SK-N-SH (cell line): ENCODE measurements at regions not wholly inside any gene's neighbourhood (a gene's known extent, or its start where the extent isn't known, plus 50 kb on each side); places are given as distances from the start of the nearest gene placed in this dataset.

Experiments used
- ELF1 ChIP-seq: IDR thresholded peaks from 2 replicates; pipeline ENCODE4 v1.4.0; 2012
- EP300 ChIP-seq, 2 experiments: IDR thresholded peaks; 2 replicates each; pipeline versions ENCODE4 v1.4.0 to v1.6.1; 2012; ENCODE audit warnings: borderline replicate concordance in 1 of 2, low read depth in 1 of 2, low read length in 1 of 2
- FOXM1 ChIP-seq: IDR thresholded peaks from 2 replicates; pipeline ENCODE4 v1.4.0; 2012; ENCODE audit warnings: low read depth, mild to moderate bottlenecking
- GABPA ChIP-seq: IDR thresholded peaks from 2 replicates; pipeline ENCODE4 v1.4.0; 2012; ENCODE audit warnings: low read depth, mild to moderate bottlenecking
- GATA2 ChIP-seq: sonication (generic); formaldehyde crosslinking; IDR thresholded peaks from 2 replicates; pipeline ENCODE4 v1.5.0; 2020; ENCODE audit warnings: mild to moderate bottlenecking, missing genetic modification reagents
- POLR2AphosphoS5 ChIP-seq: IDR thresholded peaks from 2 replicates; pipeline ENCODE4 v1.6.1; 2012; ENCODE audit warnings: low read depth, low read length
- SIN3A ChIP-seq: IDR thresholded peaks from 2 replicates; pipeline ENCODE4 v1.6.1; 2012; ENCODE audit warnings: low read depth, mild to moderate bottlenecking, low read length, moderate library complexity, borderline replicate concordance
- TAF1 ChIP-seq: IDR thresholded peaks from 2 replicates; pipeline ENCODE4 v1.6.1; 2012; ENCODE audit warnings: low read depth, mild to moderate bottlenecking, low read length, moderate library complexity, borderline replicate concordance
- TEAD4 ChIP-seq: IDR thresholded peaks from 2 replicates; pipeline ENCODE4 v1.4.0; 2012; ENCODE audit warnings: mild to moderate bottlenecking, borderline replicate concordance; ENCODE audit not compliant: insufficient read depth
- YY1 ChIP-seq: IDR thresholded peaks from 2 replicates; pipeline ENCODE4 v1.4.0; 2012; ENCODE audit warnings: low read depth, mild to moderate bottlenecking
- TF ChIP-seq, protein P1 (sequence below): fragments of 200-600 bp; sonication (generic); IDR thresholded peaks from 2 replicates; pipeline ENCODE4 v1.6.1; 2017; ENCODE audit warnings: antibody characterized with exemption, mild to moderate bottlenecking, moderate library complexity
- TF ChIP-seq, protein P2 (sequence below): IDR thresholded peaks from 2 replicates; pipeline ENCODE4 v1.6.1; 2012; ENCODE audit warnings: mild to moderate bottlenecking, low read depth, low read length, moderate library complexity
- TF ChIP-seq, protein P3 (sequence below): IDR thresholded peaks from 2 replicates; pipeline ENCODE4 v1.4.0; 2012; ENCODE audit warnings: low read depth
- TF ChIP-seq, protein P4 (sequence below): fragments of 150-350 bp; IDR thresholded peaks from 2 replicates; pipeline ENCODE4 v1.6.1; 2017; ENCODE audit warnings: antibody characterized with exemption, low read length, low read depth, borderline replicate concordance

DNA sequence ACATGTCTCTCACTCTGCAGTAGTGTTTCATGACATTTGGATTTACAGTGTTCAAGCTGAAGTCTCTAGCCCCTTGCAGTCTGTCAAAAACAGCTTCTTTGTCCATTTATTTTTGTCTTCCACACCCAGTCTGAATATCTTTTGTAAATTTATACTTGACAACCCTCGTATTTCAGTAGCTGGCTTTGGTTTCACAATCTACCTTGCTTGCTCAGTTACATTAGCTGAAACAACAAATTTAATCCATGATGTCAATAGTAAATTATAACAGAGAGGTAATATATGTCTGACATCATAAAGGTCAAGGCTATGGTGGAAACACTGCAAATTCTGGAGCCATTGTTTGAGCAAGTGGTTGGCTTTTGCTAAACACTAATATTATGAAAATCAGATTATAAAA lies 328.7 kb downstream of the MTX2 start:
- TF ChIP-seq, protein P1, sequence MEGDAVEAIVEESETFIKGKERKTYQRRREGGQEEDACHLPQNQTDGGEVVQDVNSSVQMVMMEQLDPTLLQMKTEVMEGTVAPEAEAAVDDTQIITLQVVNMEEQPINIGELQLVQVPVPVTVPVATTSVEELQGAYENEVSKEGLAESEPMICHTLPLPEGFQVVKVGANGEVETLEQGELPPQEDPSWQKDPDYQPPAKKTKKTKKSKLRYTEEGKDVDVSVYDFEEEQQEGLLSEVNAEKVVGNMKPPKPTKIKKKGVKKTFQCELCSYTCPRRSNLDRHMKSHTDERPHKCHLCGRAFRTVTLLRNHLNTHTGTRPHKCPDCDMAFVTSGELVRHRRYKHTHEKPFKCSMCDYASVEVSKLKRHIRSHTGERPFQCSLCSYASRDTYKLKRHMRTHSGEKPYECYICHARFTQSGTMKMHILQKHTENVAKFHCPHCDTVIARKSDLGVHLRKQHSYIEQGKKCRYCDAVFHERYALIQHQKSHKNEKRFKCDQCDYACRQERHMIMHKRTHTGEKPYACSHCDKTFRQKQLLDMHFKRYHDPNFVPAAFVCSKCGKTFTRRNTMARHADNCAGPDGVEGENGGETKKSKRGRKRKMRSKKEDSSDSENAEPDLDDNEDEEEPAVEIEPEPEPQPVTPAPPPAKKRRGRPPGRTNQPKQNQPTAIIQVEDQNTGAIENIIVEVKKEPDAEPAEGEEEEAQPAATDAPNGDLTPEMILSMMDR, result no peak
- TF ChIP-seq, protein P2, sequence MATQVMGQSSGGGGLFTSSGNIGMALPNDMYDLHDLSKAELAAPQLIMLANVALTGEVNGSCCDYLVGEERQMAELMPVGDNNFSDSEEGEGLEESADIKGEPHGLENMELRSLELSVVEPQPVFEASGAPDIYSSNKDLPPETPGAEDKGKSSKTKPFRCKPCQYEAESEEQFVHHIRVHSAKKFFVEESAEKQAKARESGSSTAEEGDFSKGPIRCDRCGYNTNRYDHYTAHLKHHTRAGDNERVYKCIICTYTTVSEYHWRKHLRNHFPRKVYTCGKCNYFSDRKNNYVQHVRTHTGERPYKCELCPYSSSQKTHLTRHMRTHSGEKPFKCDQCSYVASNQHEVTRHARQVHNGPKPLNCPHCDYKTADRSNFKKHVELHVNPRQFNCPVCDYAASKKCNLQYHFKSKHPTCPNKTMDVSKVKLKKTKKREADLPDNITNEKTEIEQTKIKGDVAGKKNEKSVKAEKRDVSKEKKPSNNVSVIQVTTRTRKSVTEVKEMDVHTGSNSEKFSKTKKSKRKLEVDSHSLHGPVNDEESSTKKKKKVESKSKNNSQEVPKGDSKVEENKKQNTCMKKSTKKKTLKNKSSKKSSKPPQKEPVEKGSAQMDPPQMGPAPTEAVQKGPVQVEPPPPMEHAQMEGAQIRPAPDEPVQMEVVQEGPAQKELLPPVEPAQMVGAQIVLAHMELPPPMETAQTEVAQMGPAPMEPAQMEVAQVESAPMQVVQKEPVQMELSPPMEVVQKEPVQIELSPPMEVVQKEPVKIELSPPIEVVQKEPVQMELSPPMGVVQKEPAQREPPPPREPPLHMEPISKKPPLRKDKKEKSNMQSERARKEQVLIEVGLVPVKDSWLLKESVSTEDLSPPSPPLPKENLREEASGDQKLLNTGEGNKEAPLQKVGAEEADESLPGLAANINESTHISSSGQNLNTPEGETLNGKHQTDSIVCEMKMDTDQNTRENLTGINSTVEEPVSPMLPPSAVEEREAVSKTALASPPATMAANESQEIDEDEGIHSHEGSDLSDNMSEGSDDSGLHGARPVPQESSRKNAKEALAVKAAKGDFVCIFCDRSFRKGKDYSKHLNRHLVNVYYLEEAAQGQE, result no peak
- TF ChIP-seq GATA2 (CRISPR knock-in tag) (no peak), POLR2AphosphoS5 (no peak), ELF1 (no peak), FOXM1 (no peak), TAF1 (no peak), TEAD4 (no peak), YY1 (no peak), EP300 (IDR thresholded peaks at IDR 0.05; ENCODE audit: borderline replicate concordance in 1 of 2, low read depth in 1 of 2, low read length in 1 of 2) (no peak), SIN3A (no peak), GABPA (no peak)
- TF ChIP-seq, protein P3, sequence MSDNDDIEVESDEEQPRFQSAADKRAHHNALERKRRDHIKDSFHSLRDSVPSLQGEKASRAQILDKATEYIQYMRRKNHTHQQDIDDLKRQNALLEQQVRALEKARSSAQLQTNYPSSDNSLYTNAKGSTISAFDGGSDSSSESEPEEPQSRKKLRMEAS, result no peak
- TF ChIP-seq, protein P4, sequence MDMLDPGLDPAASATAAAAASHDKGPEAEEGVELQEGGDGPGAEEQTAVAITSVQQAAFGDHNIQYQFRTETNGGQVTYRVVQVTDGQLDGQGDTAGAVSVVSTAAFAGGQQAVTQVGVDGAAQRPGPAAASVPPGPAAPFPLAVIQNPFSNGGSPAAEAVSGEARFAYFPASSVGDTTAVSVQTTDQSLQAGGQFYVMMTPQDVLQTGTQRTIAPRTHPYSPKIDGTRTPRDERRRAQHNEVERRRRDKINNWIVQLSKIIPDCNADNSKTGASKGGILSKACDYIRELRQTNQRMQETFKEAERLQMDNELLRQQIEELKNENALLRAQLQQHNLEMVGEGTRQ, result no peak
